KG1 (cell line): ENCODE measurements at regions not wholly inside any gene's neighbourhood (a gene's known extent, or its start where the extent isn't known, plus 50 kb on each side); places are given as distances from the start of the nearest gene placed in this dataset.
"Not testable (repeated sequence)": the region's sequence is repeated elsewhere in the genome, so short reads cannot be mapped to it uniquely, and the experiment has no call there.

Experiments used
- DNase-seq: peaks from one replicate; lab custom pipeline; 2025; lab: John Stamatoyannopoulos, UW

- no peak for DNase-seq
Observed at GRCh38 chr5:90338712-90339372, 70.7 kb downstream of the CETN3 start.

GRCh38 chr5:90337449-90338052, 72.0 kb downstream of the CETN3 start:
- no peak for DNase-seq

- no peak for DNase-seq
Observed at GRCh38 chr5:90336752-90337151, 72.8 kb downstream of the CETN3 start.

GRCh38 chr5:90334741-90335140, 74.8 kb downstream of the CETN3 start:
- no peak for DNase-seq

GRCh38 chr5:90329911-90330310, 79.6 kb downstream of the CETN3 start:
- DNase-seq = no peak

- DNase-seq = no peak
Observed at GRCh38 chr5:90326995-90327394, 82.6 kb downstream of the CETN3 start.

- no peak for DNase-seq
Observed at GRCh38 chr5:90325093-90325492, 84.5 kb downstream of the CETN3 start.

- DNase-seq = not testable (repeated sequence)
Observed at GRCh38 chr5:90320348-90320747, 89.2 kb downstream of the CETN3 start.

GRCh38 chr5:90312027-90312426, 97.5 kb downstream of the CETN3 start:
- DNase-seq = no peak

GRCh38 chr5:90311401-90311800, 98.2 kb downstream of the CETN3 start:
- no peak for DNase-seq

GRCh38 chr5:90308787-90309585, 100.6 kb downstream of the CETN3 start:
- DNase-seq = no peak

- no peak for DNase-seq
Observed at GRCh38 chr5:90307782-90308181, 101.8 kb downstream of the CETN3 start.

- DNase-seq = no peak
Observed at GRCh38 chr5:90307322-90307721, 102.2 kb downstream of the CETN3 start.

- no peak for DNase-seq
Observed at GRCh38 chr5:90306613-90307012, 102.9 kb downstream of the CETN3 start.

GRCh38 chr5:90305041-90305720, 104.4 kb downstream of the CETN3 start:
- no peak for DNase-seq

GRCh38 chr5:90301248-90301647, 108.3 kb downstream of the CETN3 start:
- DNase-seq = no peak

- DNase-seq = no peak
Observed at GRCh38 chr5:90297045-90297764, 112.4 kb downstream of the CETN3 start.

- DNase-seq = no peak
Observed at GRCh38 chr5:90294604-90295003, 115.0 kb downstream of the CETN3 start.

- no peak for DNase-seq
Observed at GRCh38 chr5:90293931-90294330, 115.6 kb downstream of the CETN3 start.

- DNase-seq = no peak
Observed at GRCh38 chr5:90290648-90291047, 118.9 kb downstream of the CETN3 start.

GRCh38 chr5:90289837-90290236, 119.7 kb downstream of the CETN3 start:
- no peak for DNase-seq

- DNase-seq = no peak
Observed at GRCh38 chr5:90287036-90287435, 122.5 kb downstream of the CETN3 start.
